OCI-LY1 (cell line): ENCODE measurements at regions not wholly inside any gene's neighbourhood (a gene's known extent, or its start where the extent isn't known, plus 50 kb on each side); places are given as distances from the start of the nearest gene placed in this dataset.

Experiments
- H2AFZ ChIP-seq: fragments of 200-600 bp; sonication (generic), shearing (Covaris generic); 2 replicates; pipeline ENCODE4 v1.6.0; 2014; ENCODE audit warnings: antibody characterized with exemption, mild to moderate bottlenecking, low read length
- H3F3A ChIP-seq: fragments of 200-600 bp; sonication (generic), shearing (Covaris generic); 2 replicates; pipeline ENCODE4 v1.6.0; 2014; ENCODE audit warnings: mild to moderate bottlenecking, antibody characterized with exemption, low read length, moderate library complexity; ENCODE audit not compliant: insufficient read depth
- H3K27ac ChIP-seq: fragments of 200-600 bp; sonication (generic); 2 replicates; pipeline ENCODE4 v1.5.1; 2014; ENCODE audit warnings: low read length, mixed run types, mild to moderate bottlenecking, low read depth; ENCODE audit not compliant: poor library complexity, severe bottlenecking
- H3K27me3 ChIP-seq: fragments of 200-600 bp; sonication (generic); 2 replicates; pipeline ENCODE4 v1.6.0; 2014; ENCODE audit warnings: antibody characterized with exemption, mild to moderate bottlenecking, low read length, moderate library complexity; ENCODE audit not compliant: insufficient read depth
- H3K36me3 ChIP-seq: fragments of 200-600 bp; sonication (generic); 2 replicates; pipeline ENCODE4 v1.6.1; 2014; ENCODE audit warnings: mild to moderate bottlenecking, antibody characterized with exemption, low read length, moderate library complexity, mixed read lengths; ENCODE audit not compliant: insufficient read depth
- H3K4me1 ChIP-seq: fragments of 200-600 bp; sonication (generic); 2 replicates; pipeline ENCODE4 v1.5.1; 2014; ENCODE audit warnings: mild to moderate bottlenecking, low read length, moderate library complexity; ENCODE audit not compliant: insufficient read depth, severe bottlenecking
- H3K4me2 ChIP-seq: fragments of 200-600 bp; sonication (generic), shearing (Covaris generic); 2 replicates; pipeline ENCODE4 v1.6.1; 2014; ENCODE audit warnings: low read length
- H3K4me3 ChIP-seq: fragments of 200-600 bp; sonication (generic); 2 replicates; pipeline ENCODE4 v1.5.1; 2014; ENCODE audit warnings: low read length, low read depth, mild to moderate bottlenecking, mixed read lengths; ENCODE audit not compliant: poor library complexity, severe bottlenecking
- H3K79me2 ChIP-seq: fragments of 200-600 bp; shearing (Covaris generic); 2 replicates; pipeline ENCODE4 v1.6.1; 2016; ENCODE audit warnings: mixed run types, low read length, mixed read lengths; ENCODE audit not compliant: insufficient read depth
- H3K9ac ChIP-seq: fragments of 200-600 bp; sonication (generic), shearing (Covaris generic); 2 replicates; pipeline ENCODE4 v1.6.1; 2014; ENCODE audit warnings: mild to moderate bottlenecking, low read length, mixed read lengths
- H3K9me2 ChIP-seq: fragments of 200-600 bp; sonication (generic), shearing (Covaris generic); 2 replicates; pipeline ENCODE4 v1.6.1; 2014; ENCODE audit warnings: low read depth, mild to moderate bottlenecking, low read length, mixed read lengths
- H3K9me3 ChIP-seq: fragments of 200-600 bp; shearing (Covaris generic); 2 replicates; pipeline ENCODE4 v1.6.1; 2014; ENCODE audit warnings: low read length, mixed read lengths
- H4K20me1 ChIP-seq: fragments of 200-600 bp; sonication (generic), shearing (Covaris generic); 2 replicates; pipeline ENCODE4 v1.6.0; 2016; ENCODE audit warnings: mild to moderate bottlenecking, low read length; ENCODE audit not compliant: insufficient read depth
- CTCF ChIP-seq: fragments of 200-600 bp; sonication (generic), shearing (Covaris generic); IDR thresholded peaks from 2 replicates; pipeline ENCODE4 v1.5.1; 2017; ENCODE audit warnings: mild to moderate bottlenecking, antibody characterized with exemption, low read length, moderate library complexity, mixed read lengths
- EZH2 ChIP-seq: fragments of 200-600 bp; sonication (generic), shearing (Covaris generic); IDR thresholded peaks from 2 replicates; pipeline ENCODE4 v1.8.0; 2017; ENCODE audit warnings: borderline replicate concordance, mixed run types, mild to moderate bottlenecking, antibody characterized with exemption, low read length, moderate library complexity, mixed read lengths

- Histone ChIP-seq H4K20me1 (no peaks in the 10 kb centered on the region), H3K9ac (no peak overlapping the region), H3K4me1 (no peaks in the 10 kb centered on the region), H3K27ac (no peak overlapping the region), H3K27me3 (no peaks in the 10 kb centered on the region), H3F3A (no peaks in the 10 kb centered on the region), H3K9me3 (no peaks in the 10 kb centered on the region), H3K9me2 (no peaks in the 10 kb centered on the region), H3K79me2 (no peaks in the 10 kb centered on the region), H2AFZ (no peak overlapping the region), H3K4me3 (no peak overlapping the region), H3K4me2 (no peak overlapping the region), H3K36me3 (no peaks in the 10 kb centered on the region)
- TF ChIP-seq CTCF (no peak), EZH2 (no peak)
These were observed 776.8 kb upstream of the SOX11 start for GRCh38 chr2:4915357-4915756.

GRCh38 chr2:4916094-4916493 is 776.1 kb upstream of the SOX11 start:
- H3K9me3 ChIP-seq = no peaks in the 10 kb centered on the region
- H3K4me2 ChIP-seq = no peak overlapping the region
- TF ChIP-seq CTCF (no peak), EZH2 (no peak)
- no peaks in the 10 kb centered on the region for H3K27me3 ChIP-seq
- no peak overlapping the region for H3K9ac ChIP-seq
- no peaks in the 10 kb centered on the region for H3K79me2 ChIP-seq
- no peaks in the 10 kb centered on the region for H3K9me2 ChIP-seq
- no peak overlapping the region for H3K4me3 ChIP-seq
- H3K4me1 ChIP-seq = no peaks in the 10 kb centered on the region
- no peaks in the 10 kb centered on the region for H3K36me3 ChIP-seq
- H2AFZ ChIP-seq = no peak overlapping the region
- H3K27ac ChIP-seq = no peak overlapping the region
- H3F3A ChIP-seq = no peaks in the 10 kb centered on the region
- H4K20me1 ChIP-seq = no peaks in the 10 kb centered on the region

- Histone ChIP-seq H3K4me2 (no peak overlapping the region), H3K79me2 (no peaks in the 10 kb centered on the region), H3K9ac (no peak overlapping the region), H3K4me3 (no peak overlapping the region), H3K27me3 (no peaks in the 10 kb centered on the region), H3K27ac (no peak overlapping the region), H3K4me1 (no peaks in the 10 kb centered on the region), H4K20me1 (no peaks in the 10 kb centered on the region), H2AFZ (no peak overlapping the region), H3K9me2 (no peaks in the 10 kb centered on the region), H3F3A (no peaks in the 10 kb centered on the region), H3K36me3 (no peaks in the 10 kb centered on the region), H3K9me3 (no peaks in the 10 kb centered on the region)
- TF ChIP-seq CTCF = no peak
- no peak for TF ChIP-seq EZH2
These were observed 761.5 kb upstream of the SOX11 start for GRCh38 chr2:4930704-4931103.
